ENCODE measurements at regions not wholly inside any gene's neighbourhood (a gene's known extent, or its start where the extent isn't known, plus 50 kb on each side); places are given as distances from the start of the nearest gene placed in this dataset.

GRCh38 chr20:23141450-23142161, 55.5 kb upstream of the CD93 start:
- TF ChIP-seq CTCF (conservative IDR thresholded peaks at IDR 0.05) (no peak), ZFX (IDR thresholded peaks at IDR 0.05) (no peak)
